SK-N-SH treated with all-trans-retinoic acid at 6 μM for 48 hours (cell line): ENCODE measurements at regions not wholly inside any gene's neighbourhood (a gene's known extent, or its start where the extent isn't known, plus 50 kb on each side); places are given as distances from the start of the nearest gene placed in this dataset.

ENCODE experiments used
- ATAC-seq: fragments of 200-7000 bp; cut with Tn5 transposase; 3 replicates; pipeline ENCODE4 v1.9.1; 2020; ENCODE audit warnings: mild to moderate bottlenecking, moderate library complexity
- CREB5 ChIP-seq: fragments of 250-450 bp; sonication (Bioruptor Pico); IDR thresholded peaks from 2 replicates; pipeline ENCODE4 v1.5.1; 2020; ENCODE audit warnings: low read depth, mild to moderate bottlenecking, moderate library complexity
- CSDC2 ChIP-seq: fragments of 250-450 bp; sonication (Bioruptor Pico); IDR thresholded peaks from 2 replicates; pipeline ENCODE4 v1.5.0; 2020; ENCODE audit warnings: mild to moderate bottlenecking, moderate library complexity
- ESRRG ChIP-seq: fragments of 250-450 bp; sonication (Bioruptor Pico); IDR thresholded peaks from 2 replicates; pipeline ENCODE4 v1.6.1; 2021; ENCODE audit warnings: mild to moderate bottlenecking
- GLIS3 ChIP-seq: fragments of 250-450 bp; sonication (Bioruptor Pico); IDR thresholded peaks from 2 replicates; pipeline ENCODE4 v1.5.0; 2020; ENCODE audit warnings: mild to moderate bottlenecking, moderate library complexity
- ISL1 ChIP-seq: fragments of 250-450 bp; sonication (Bioruptor Pico); IDR thresholded peaks from 2 replicates; pipeline ENCODE4 v2.1.2; 2022; ENCODE audit warnings: mild to moderate bottlenecking, moderate library complexity
- OSR1 ChIP-seq: fragments of 250-450 bp; sonication (Bioruptor Pico); IDR thresholded peaks from 2 replicates; pipeline ENCODE4 v1.8.0; 2022; ENCODE audit warnings: moderate library complexity, mild to moderate bottlenecking, inconsistent platforms
- PATZ1 ChIP-seq: fragments of 250-450 bp; sonication (Bioruptor Pico); IDR thresholded peaks from 2 replicates; pipeline ENCODE4 v1.8.0; 2020; ENCODE audit warnings: mild to moderate bottlenecking, moderate library complexity, borderline replicate concordance
- POU6F1 ChIP-seq: fragments of 250-450 bp; sonication (Bioruptor Pico); IDR thresholded peaks from 2 replicates; pipeline ENCODE4 v1.8.0; 2021; ENCODE audit warnings: low read depth, mild to moderate bottlenecking, moderate library complexity, borderline replicate concordance
- SNAI2 ChIP-seq: fragments of 250-450 bp; sonication (Bioruptor Pico); IDR thresholded peaks from 2 replicates; pipeline ENCODE4 v1.5.0; 2020; ENCODE audit warnings: mild to moderate bottlenecking, moderate library complexity
- TCF4 ChIP-seq: fragments of 250-450 bp; sonication (Bioruptor Pico); IDR thresholded peaks from 2 replicates; pipeline ENCODE4 v1.8.0; 2021; ENCODE audit warnings: mild to moderate bottlenecking, moderate library complexity, borderline replicate concordance
- ZC3H10 ChIP-seq: fragments of 250-450 bp; sonication (Bioruptor Pico); IDR thresholded peaks from 2 replicates; pipeline ENCODE4 v1.5.1; 2021; ENCODE audit warnings: mild to moderate bottlenecking, moderate library complexity
- ZFP3 ChIP-seq: fragments of 250-450 bp; sonication (Bioruptor Pico); IDR thresholded peaks from 2 replicates; pipeline ENCODE4 v1.5.0; 2020; ENCODE audit warnings: mild to moderate bottlenecking, moderate library complexity
- ZFP30 ChIP-seq: fragments of 450-650 bp; formaldehyde crosslinking; IDR thresholded peaks from 2 replicates; pipeline ENCODE4 v1.5.0; 2022; ENCODE audit warnings: mild to moderate bottlenecking, moderate library complexity
- ZNF565 ChIP-seq: fragments of 450-650 bp; formaldehyde crosslinking; conservative IDR thresholded peaks from 2 replicates; pipeline ENCODE4 v1.5.0; 2020; ENCODE audit warnings: low read depth, mild to moderate bottlenecking, moderate library complexity
- ZNF70 ChIP-seq: fragments of 450-650 bp; formaldehyde crosslinking; IDR thresholded peaks from 2 replicates; pipeline ENCODE4 v1.5.0; 2020; ENCODE audit warnings: mild to moderate bottlenecking, moderate library complexity
- ZNF8 ChIP-seq: fragments of 450-650 bp; formaldehyde crosslinking; IDR thresholded peaks from 2 replicates; pipeline ENCODE4 v1.5.0; 2020; ENCODE audit warnings: mild to moderate bottlenecking, moderate library complexity
- TF ChIP-seq, protein P1 (sequence below): fragments of 250-450 bp; sonication (Bioruptor Pico); IDR thresholded peaks from 2 replicates; pipeline ENCODE4 v1.5.1; 2021; ENCODE audit warnings: mild to moderate bottlenecking, moderate library complexity
- TF ChIP-seq, protein P2 (sequence below): fragments of 250-450 bp; sonication (Bioruptor Pico); IDR thresholded peaks from 2 replicates; pipeline ENCODE4 v1.5.0; 2020; ENCODE audit warnings: mild to moderate bottlenecking, moderate library complexity

DNA sequence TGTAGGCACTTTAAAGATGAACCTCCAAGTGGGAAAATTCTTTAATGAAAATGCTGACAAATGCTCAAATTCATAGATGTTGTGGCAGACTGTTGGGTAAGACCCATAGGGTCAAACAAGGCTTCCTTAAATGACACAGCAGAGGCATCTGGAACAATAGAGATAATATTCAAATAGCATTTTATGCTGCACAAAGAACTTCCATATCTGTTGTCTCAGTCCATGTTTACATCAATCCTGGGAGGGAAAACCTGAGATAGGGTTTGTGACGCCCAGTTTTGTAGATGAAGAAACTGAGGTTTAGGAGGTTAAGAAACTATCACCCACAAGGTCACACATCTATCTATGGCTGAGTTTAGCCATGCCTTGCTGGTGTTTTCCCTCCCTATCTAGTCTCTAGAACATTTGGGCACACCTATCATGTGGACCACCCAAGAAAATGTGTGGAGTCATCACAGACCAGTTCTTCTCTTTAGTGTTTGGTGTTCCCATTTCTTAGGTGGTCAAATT, 106.4 kb downstream of the EHF start:
- no peak for TF ChIP-seq TCF4 (CRISPR knock-in tag)
- TF ChIP-seq CSDC2 (CRISPR knock-in tag): no peak
- TF ChIP-seq, protein P1, sequence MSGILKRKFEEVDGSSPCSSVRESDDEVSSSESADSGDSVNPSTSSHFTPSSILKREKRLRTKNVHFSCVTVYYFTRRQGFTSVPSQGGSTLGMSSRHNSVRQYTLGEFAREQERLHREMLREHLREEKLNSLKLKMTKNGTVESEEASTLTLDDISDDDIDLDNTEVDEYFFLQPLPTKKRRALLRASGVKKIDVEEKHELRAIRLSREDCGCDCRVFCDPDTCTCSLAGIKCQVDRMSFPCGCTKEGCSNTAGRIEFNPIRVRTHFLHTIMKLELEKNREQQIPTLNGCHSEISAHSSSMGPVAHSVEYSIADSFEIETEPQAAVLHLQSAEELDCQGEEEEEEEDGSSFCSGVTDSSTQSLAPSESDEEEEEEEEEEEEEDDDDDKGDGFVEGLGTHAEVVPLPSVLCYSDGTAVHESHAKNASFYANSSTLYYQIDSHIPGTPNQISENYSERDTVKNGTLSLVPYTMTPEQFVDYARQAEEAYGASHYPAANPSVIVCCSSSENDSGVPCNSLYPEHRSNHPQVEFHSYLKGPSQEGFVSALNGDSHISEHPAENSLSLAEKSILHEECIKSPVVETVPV: no peak
- no peak for TF ChIP-seq GLIS3
- TF ChIP-seq ZNF8 (CRISPR knock-in tag): no peak
- TF ChIP-seq ISL1 (CRISPR knock-in tag): no peak
- TF ChIP-seq ZNF565 (CRISPR knock-in tag): no peak
- TF ChIP-seq, protein P2, sequence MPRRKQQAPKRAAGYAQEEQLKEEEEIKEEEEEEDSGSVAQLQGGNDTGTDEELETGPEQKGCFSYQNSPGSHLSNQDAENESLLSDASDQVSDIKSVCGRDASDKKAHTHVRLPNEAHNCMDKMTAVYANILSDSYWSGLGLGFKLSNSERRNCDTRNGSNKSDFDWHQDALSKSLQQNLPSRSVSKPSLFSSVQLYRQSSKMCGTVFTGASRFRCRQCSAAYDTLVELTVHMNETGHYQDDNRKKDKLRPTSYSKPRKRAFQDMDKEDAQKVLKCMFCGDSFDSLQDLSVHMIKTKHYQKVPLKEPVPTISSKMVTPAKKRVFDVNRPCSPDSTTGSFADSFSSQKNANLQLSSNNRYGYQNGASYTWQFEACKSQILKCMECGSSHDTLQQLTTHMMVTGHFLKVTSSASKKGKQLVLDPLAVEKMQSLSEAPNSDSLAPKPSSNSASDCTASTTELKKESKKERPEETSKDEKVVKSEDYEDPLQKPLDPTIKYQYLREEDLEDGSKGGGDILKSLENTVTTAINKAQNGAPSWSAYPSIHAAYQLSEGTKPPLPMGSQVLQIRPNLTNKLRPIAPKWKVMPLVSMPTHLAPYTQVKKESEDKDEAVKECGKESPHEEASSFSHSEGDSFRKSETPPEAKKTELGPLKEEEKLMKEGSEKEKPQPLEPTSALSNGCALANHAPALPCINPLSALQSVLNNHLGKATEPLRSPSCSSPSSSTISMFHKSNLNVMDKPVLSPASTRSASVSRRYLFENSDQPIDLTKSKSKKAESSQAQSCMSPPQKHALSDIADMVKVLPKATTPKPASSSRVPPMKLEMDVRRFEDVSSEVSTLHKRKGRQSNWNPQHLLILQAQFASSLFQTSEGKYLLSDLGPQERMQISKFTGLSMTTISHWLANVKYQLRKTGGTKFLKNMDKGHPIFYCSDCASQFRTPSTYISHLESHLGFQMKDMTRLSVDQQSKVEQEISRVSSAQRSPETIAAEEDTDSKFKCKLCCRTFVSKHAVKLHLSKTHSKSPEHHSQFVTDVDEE (CRISPR knock-in tag): no peak
- TF ChIP-seq OSR1 (CRISPR knock-in tag): no peak
- no peak for TF ChIP-seq ZC3H10 (CRISPR knock-in tag)
- TF ChIP-seq SNAI2 (CRISPR knock-in tag): no peak
- TF ChIP-seq ZFP3: no peak
- TF ChIP-seq ESRRG (CRISPR knock-in tag): no peak
- no peak for TF ChIP-seq ZNF70 (CRISPR knock-in tag)
- TF ChIP-seq, all 23 proteins: peak for 0
- ATAC-seq: no peak

DNA sequence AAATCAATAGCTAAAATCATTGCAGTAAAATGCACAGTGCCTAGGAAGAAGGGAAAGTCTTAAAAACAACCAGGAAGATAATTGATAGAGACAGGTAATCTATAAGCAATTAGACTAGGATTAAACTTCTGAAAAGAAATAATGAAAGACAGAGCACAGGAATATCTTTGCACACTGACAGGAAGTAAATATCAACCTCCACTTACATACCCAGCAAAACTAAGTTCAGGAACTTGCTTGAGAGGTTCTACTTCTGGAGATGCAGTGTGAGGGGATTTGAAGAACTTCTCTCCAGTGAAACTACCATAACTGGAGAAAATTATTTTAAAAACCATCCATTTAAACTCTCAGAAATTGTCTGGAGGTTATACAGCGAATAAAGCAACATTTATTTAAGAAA, 104.1 kb downstream of the EHF start:
- TF ChIP-seq POU6F1 (CRISPR knock-in tag) (no peak), ZFP3 (no peak), TCF4 (CRISPR knock-in tag) (no peak), PATZ1 (no peak), CREB5 (CRISPR knock-in tag) (no peak), OSR1 (CRISPR knock-in tag) (no peak), ESRRG (CRISPR knock-in tag) (no peak), ZNF565 (CRISPR knock-in tag) (no peak), CSDC2 (CRISPR knock-in tag) (no peak), ZNF70 (CRISPR knock-in tag) (no peak), GLIS3 (no peak), ZC3H10 (CRISPR knock-in tag) (no peak), ZFP30 (CRISPR knock-in tag) (no peak)
- TF ChIP-seq, protein P2 (CRISPR knock-in tag): no peak
- ATAC-seq: no peak
